IPS-NIHi7 (cell line): ENCODE measurements at regions not wholly inside any gene's neighbourhood (a gene's known extent, or its start where the extent isn't known, plus 50 kb on each side); places are given as distances from the start of the nearest gene placed in this dataset.
A peak's percentile ranks its signal among the peaks of the same experiment; 100 is the strongest.

ENCODE experiments used
- DNase-seq: peaks from one replicate; pipeline ENCODE4 v3.0.0; 2012; ENCODE audit warnings: mixed read lengths; ENCODE audit errors: extremely low spot score

DNA sequence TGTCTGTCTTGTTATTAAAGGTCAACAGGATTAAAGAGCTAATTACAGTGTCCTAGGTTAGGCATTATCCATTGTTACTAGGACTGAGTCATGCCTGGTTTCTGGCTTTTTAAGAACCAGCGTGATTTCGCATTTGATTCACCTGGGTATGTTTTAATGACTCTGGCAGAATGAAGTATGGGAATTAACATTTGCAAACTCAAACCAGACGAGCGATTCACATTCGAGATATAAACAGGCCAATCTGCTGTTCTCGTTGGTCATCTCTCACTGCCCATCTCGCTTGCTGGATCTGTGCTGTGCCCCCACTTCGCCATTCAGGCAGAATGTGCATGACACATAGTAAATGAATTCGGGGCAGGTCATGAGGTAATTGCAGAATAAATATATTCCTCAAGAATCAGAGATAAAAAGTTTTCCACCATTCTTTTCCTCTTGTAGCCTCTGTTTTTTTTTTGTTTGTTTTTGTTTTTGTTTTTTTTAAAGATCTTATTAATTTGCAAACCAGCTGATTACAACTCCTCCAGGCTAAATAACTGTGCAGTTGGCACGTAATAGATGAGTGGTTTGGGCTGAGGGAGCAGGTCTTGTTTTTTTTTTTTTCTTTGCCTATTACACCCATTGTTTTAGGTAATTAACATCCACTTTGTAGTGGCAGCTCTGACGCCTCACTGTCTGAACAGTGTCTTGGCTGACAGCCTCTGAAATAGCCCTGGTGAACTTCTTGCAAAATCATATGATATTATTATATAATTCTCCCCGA, 313.5 kb upstream of the MSX2 start:
- no peak for DNase-seq

DNA sequence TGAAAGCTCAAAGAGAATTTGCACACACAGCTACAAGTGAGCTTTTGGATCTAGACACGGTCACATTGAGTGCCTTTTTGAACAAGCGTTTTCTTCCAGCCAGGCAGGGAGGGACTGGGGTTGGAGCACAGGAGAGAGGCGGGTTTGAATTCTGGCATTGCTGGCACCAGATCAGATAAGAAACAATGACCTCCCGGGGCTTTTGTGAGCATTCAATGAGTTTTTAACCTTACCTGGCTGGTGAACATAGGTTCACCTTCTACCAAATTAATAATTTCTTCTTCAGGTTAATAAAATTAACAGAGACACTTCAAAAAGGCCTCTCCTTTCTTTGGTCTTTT, 312.9 kb upstream of the MSX2 start:
- no peak for DNase-seq

DNA sequence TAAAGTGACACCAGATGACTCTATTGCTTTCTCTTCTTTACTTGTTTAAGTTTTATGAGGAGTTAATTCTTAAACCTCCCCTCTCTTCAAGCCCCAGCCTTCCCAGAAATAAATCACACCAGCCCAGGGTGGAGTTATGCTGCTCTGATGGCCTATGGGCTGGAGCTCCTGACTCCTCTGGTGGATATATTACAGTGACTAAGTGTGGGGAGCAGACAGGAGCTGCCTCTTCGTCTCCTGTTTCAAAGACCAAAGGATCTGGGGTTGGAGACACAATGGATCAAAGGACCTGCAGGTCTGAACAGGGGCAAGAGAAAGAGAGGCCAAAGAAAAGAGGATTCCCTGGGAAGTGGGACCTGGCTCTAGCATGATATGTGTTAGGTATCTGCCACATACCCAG, 312.0 kb upstream of the MSX2 start:
- DNase-seq: no peak

DNA sequence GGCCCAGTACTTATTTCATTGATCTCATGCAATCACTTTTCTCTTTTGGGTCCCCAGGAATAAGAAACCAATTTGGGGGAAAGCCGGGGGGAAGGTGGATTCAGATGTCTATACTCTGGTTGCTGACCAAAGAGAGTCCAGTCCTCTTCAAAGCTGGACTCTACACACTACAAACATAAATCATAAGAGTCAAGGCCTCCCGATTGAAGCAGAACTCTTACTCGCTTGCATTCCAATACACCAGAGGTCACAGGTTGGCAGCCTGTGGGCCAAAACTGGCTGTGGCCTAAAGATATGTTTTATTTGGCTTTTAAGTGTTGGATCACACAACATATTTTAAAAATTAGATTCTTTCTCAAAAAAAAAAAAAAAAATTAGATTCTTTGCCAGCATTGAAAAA, 311.4 kb upstream of the MSX2 start:
- no peak for DNase-seq

DNA sequence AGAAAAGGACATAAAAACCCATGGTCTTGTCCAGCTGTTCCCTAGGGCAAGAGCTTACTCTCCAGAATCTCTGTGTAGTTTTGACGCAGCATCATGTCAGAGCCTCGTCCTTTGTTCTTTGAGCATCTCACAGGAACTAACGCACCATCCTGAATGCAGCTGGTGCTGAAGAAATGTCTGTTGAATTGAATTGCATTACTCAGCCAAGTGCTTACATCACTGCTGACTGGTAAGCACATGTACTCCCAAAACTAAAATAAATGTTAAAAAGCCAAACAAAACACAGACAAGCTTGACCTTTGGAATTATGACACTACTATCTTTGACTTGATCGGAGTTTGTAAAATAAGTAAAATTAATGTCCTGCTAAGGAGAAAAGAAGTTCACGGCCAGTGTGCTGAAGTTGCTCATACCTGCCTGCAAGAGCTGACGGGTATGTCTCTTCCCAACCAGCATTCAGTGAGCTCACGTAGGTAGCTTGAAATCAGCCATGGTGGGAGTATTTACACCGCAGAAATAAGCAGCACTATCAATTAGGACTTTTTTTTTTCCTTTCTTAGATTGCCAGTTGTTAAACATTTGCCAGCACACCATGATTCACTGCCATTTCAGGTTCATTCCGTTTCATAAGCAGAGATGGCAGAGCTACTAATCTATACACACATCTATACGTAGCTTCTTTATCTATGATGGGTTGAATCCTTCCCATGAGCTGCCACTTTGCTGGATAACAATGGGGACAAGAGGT, 310.6 kb upstream of the MSX2 start:
- no peak for DNase-seq

- no peak for DNase-seq
Measured at GRCh38 chr5:174414315-174414710, 310.1 kb upstream of the MSX2 start.

GRCh38 chr5:174418809-174419539, 305.4 kb upstream of the MSX2 start:
- peak; percentile 72 for DNase-seq

DNA sequence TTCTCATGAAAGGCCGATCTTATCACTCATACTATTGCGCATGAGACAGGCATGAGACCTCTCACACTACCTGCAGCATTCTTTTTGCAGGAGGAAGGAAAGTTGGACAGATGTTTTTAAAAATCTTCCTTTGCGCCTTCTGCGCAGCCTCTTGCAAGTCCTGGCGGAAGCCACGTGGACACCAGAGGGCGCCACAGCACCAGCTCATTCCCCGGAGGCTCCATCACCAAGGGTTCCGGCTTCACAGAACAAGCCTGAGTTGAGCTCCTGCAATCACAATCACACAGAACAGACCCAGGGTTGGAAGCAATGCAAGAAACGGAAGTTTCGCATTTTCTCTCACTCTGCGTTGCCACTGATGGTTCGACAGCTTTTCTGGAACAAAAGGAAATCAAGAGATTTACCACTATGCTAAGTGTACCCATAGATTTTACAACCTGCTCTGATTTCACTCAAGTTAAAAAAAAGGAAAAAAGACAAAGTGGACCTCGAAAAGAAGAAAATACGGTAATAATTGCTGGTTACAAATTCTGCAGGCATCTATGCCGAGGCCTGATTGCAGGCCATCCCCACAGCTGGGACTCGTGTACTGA, 304.7 kb upstream of the MSX2 start:
- peak; percentile 87 for DNase-seq

- no peak for DNase-seq
Measured at GRCh38 chr5:174420651-174421407, 303.6 kb upstream of the MSX2 start.

DNA sequence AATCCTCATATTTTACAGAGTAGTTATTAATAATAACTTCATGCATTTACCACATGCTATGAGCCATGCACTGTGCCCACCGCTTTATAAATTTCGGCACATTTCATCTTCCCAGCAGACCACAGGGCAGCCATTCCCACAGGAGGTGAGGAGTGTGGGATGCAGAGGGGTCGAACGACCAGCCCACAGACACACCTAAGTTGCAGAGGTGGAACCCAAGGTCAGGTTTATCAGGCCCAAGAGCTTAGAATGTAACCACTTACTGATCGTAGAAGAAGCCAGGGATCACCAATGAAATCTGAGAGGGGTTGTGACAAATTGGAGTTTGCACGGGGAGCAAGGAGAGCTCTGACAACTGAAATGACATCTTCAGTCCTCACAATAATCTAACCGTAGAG, 303.0 kb upstream of the MSX2 start:
- no peak for DNase-seq

DNA sequence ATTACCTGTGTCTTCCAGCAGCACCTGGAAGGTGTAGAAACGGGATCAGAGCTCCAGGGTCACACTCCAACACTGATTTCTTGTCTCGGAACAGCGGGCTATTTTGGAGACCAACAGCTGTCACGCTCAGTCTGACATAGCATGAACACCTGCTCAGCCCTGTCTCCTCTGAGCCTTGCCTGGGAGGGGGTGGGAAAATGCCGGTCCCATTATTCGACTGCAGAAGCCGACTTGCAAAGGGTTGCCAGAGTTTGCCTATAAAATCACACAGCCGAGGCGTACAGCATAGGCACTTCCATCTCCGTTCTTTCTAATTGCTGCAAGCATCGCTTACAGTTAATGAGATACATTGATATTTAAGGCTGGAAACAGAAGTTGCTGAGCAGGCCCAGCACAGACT, 300.8 kb upstream of the MSX2 start:
- DNase-seq: no peak

DNA sequence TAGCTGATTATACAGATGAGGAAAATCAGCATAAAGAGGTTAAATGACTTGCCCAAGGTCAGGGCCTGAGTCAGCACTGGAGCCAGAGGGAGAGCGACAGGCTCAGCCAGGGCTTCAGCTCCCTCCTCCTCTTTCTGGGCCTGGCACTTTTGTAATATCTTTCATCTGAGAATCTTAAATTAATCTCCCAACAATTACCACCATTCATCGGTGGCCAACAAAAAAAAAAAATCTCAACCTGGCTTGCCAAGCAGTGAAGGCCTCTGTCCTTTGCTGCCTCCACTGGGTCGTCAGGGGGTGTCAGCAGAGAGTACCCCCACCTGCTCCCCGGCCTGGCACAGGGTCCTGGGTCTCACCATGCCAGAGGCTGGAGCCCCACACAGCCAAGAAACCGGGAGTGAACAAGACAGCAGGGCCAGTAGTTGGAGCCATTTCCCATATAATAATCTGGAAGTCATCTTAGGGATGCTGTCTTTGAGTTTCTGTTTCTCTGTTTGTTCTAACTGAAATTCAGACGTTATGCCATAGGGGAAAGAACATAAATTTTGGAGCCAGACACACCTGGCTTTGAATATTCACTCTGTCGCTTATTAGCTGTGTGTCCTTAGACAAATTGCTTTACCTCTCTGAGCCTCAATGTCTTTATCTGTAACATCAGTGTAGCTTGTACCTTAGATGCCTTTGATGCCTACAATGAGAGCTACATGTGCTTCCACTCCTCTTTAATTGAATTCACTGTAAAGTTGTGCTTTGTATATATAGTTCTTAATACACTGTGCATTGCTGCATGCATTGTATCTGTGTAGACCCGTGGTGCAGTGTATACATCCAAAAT, 299.9 kb upstream of the MSX2 start:
- no peak for DNase-seq

DNA sequence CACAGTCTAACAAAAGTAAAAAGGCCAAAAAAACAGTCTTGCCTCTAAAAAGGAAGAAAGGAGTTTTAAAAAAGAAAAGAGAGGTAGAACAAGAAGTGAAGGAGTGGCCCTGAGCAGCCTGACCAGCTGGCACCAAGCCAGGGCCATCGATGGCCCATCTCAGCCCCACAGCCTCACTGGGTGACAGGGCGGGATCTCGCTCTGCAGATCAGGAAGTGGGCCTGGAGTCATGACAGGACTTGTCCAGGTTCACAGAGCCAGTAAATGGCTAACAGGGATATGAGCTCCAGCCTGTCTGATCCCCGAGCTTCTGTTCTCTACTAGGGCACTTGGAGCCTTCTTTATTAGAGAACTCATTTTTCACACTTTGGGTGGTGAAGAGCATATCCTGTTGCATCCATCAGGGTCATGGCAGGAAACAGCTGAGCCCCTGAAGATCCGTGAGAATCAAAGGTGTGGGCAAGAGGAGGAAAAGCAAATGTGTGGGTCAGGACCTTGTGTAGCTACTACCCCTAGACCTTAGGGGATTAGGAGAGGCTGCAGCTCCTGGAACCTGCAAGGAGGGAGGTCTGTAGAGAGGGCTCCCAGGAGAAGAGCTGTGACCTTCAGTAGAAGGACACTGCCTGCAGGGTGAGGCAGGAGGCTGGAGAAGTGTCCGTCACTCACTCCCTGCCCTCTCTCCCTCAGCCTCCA, 299.0 kb upstream of the MSX2 start:
- DNase-seq: no peak

DNA sequence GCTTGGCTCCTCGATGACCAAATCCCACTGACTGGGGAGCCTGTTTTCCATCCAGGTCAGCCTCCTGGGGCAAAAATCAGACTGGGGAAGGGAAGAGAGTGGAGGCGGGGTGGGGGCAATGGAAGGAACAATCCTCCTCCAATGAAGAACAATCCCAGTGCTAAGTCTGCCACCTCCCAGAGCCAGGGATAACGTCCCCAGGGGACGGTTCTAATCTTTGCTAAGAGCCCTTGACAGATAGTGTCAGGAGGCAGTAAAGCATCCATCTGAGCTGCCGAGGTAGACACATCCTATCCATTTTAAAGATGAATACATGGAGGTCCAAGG, 298.5 kb upstream of the MSX2 start:
- DNase-seq: peak; percentile 21

DNA sequence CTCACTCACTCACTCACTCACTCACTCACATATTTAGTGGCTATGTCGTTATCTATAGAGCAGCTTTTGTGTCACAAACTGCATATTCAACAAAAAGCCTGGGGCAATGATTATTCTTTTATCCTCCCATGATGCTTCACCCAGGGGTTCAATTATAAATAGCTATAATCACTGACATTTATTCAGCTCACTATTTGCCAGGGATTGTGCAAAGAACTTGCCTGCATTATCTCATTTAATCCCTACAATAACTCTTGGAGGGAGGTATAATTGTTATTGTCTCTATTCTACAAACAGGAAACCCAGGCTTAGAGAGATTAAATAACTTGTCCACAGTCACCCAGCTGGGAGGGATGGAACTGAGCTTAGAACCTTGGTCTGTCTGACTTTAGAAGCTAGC, 298.0 kb upstream of the MSX2 start:
- DNase-seq: no peak

GRCh38 chr5:174426851-174427250, 297.5 kb upstream of the MSX2 start:
- DNase-seq: no peak

GRCh38 chr5:174427304-174427703, 297.1 kb upstream of the MSX2 start:
- DNase-seq: no peak

- no peak for DNase-seq
Measured at GRCh38 chr5:174428895-174429294, 295.5 kb upstream of the MSX2 start.

- DNase-seq: no peak
Measured at GRCh38 chr5:174430940-174431339, 293.4 kb upstream of the MSX2 start.

- no peak for DNase-seq
Measured at GRCh38 chr5:174431504-174431903, 292.9 kb upstream of the MSX2 start.
